ENCODE measurements at regions not wholly inside any gene's neighbourhood (a gene's known extent, or its start where the extent isn't known, plus 50 kb on each side); places are given as distances from the start of the nearest gene placed in this dataset.

DNA sequence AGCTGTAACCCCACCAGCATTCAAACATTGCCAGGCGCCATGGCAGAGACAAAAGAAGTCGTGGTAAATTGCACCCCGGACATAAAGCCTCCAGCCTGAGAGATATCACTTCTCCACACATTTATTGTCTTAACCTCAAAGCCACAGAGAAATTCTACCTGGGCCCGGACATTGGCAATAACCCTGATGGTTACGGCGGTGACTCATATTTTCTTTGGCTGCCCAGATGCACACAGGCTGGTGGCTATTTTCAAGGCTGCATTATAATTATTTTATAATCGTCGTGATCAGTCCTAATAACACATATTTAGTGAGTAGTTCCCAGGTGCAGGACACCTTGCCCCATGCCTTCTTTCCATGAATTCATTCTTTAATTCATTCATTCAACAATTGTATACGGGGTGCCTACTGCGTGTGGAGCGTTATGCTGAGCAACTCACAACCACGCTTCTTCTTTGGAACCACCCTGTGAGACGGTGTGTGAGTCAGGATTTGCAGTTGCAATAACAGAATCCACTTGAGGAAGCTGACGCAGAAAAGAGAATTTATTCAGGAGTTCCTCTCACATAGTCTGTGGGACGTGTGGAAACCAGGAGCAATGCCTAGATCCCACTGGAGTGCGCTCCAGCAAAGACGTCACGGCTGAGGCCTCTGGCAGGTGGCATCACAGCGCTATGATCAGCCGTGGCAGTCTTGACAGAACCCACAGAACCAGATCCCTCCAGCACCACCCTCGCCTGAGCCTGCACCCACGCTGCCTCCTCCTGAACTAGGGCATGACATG, 245.7 kb downstream of the FOXL1 start:
- no peak for TF ChIP-seq CTCF (IDR thresholded peaks at IDR 0.05; ENCODE audit: insufficient read depth, low read length, missing control alignments)
- H3K4me3 ChIP-seq (ENCODE audit: low read depth, low read length): no peak overlapping the region
- ChIA-PET POLR2A (no interaction called here), CTCF (interaction anchor here (1.2 to 2.7 kb wide), 3 partner anchors 10 to 238 kb away, joined by 3 to 11 read pairs (median 3); no protein-coding TSS in a partner anchor)
- DNase-seq (ENCODE audit: low read depth, low spot score): peak; percentile 65

GRCh38 chr16:86824751-86825296, 246.5 kb downstream of the FOXL1 start:
- no peak for DNase-seq (ENCODE audit: low read depth, low spot score)
- TF ChIP-seq CTCF (IDR thresholded peaks at IDR 0.05; ENCODE audit: insufficient read depth, low read length, missing control alignments): no peak
- CTCF ChIA-PET: interaction anchor here (0.8 to 2.7 kb wide), 4 partner anchors 9 to 261 kb away, joined by 3 to 11 read pairs (median 3); no protein-coding TSS in a partner anchor
- POLR2A ChIA-PET: no interaction called here
- no peak overlapping the region for H3K4me3 ChIP-seq (ENCODE audit: low read depth, low read length)

- ChIA-PET CTCF (interaction anchor here (0.8 to 2.7 kb wide), 3 partner anchors 8 to 261 kb away, joined by 3 to 11 read pairs (median 3); no protein-coding TSS in a partner anchor), POLR2A (no interaction called here)
- no peak overlapping the region for H3K4me3 ChIP-seq (ENCODE audit: low read depth, low read length)
- TF ChIP-seq CTCF (IDR thresholded peaks at IDR 0.05; ENCODE audit: insufficient read depth, low read length, missing control alignments): no peak
- no peak for DNase-seq (ENCODE audit: low read depth, low spot score)
Observed at GRCh38 chr16:86825631-86826030, 247.3 kb downstream of the FOXL1 start.

DNA sequence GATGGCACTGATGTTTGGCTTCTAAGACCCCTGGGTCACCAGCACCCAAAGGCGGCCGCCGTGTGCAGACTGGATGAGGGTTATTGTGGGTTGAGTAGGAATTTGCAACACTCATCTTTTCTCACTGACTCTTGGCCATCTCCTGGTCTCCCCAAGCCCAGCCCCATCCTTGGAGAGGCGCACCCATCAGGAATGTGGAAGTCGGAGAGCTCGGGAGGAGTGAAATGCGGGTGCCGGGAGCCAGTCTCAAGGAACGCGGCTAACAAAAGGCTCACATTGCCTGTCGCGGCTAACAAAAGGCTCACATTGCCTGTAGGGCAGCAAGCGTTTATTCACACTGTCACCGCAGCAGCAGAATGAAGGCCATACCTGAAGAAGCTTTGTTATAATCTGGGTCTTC, 248.6 kb downstream of the FOXL1 start:
- POLR2A ChIA-PET: no interaction called here
- no peak overlapping the region for H3K4me3 ChIP-seq (ENCODE audit: low read depth, low read length)
- no peak for DNase-seq (ENCODE audit: low read depth, low spot score)
- no peak for TF ChIP-seq CTCF (IDR thresholded peaks at IDR 0.05; ENCODE audit: insufficient read depth, low read length, missing control alignments)
- CTCF ChIA-PET: interaction anchor here (1.1 to 2.2 kb wide), 2 partner anchors 8 to 229 kb away, joined by 3 to 9 read pairs; no protein-coding TSS in a partner anchor

GRCh38 chr16:86827521-86827920, 249.2 kb downstream of the FOXL1 start:
- CTCF ChIA-PET: interaction anchor here (0.6 to 2.2 kb wide), 5 partner anchors 9 to 236 kb away, joined by 3 to 9 read pairs (median 3); no protein-coding TSS in a partner anchor
- no peak for DNase-seq (ENCODE audit: low read depth, low spot score)
- POLR2A ChIA-PET: no interaction called here
- no peak overlapping the region for H3K4me3 ChIP-seq (ENCODE audit: low read depth, low read length)
- no peak for TF ChIP-seq CTCF (IDR thresholded peaks at IDR 0.05; ENCODE audit: insufficient read depth, low read length, missing control alignments)

- ChIA-PET POLR2A (no interaction called here), CTCF (interaction anchor here (0.9 to 2.2 kb wide), 5 partner anchors 9 to 263 kb away, joined by 3 to 9 read pairs (median 3); no protein-coding TSS in a partner anchor)
- H3K4me3 ChIP-seq (ENCODE audit: low read depth, low read length): no peak overlapping the region
- DNase-seq (ENCODE audit: low read depth, low spot score): no peak
- TF ChIP-seq CTCF (IDR thresholded peaks at IDR 0.05; ENCODE audit: insufficient read depth, low read length, missing control alignments): no peak
Observed at GRCh38 chr16:86828202-86828601, 249.9 kb downstream of the FOXL1 start.
